Tibial nerve (tissue), 4 donors: ENCODE measurements at regions not wholly inside any gene's neighbourhood (a gene's known extent, or its start where the extent isn't known, plus 50 kb on each side); places are given as distances from the start of the nearest gene placed in this dataset.

ENCODE experiments used
- DNase-seq, 2 donors: peaks; one replicate each; pipeline ENCODE4 v3.0.0-alpha.2; 2019; ENCODE audit warnings: low spot score in 2 of 2
- H3K27ac ChIP-seq, 4 donors: fragments of 200-600 bp; sonication (generic) in 3 of 4; one replicate each; pipeline ENCODE4 v1.5.1; 2017 to 2019; ENCODE audit warnings: mild to moderate bottlenecking in 1 of 4
- H3K27me3 ChIP-seq, 2 donors: fragments of 200-600 bp; sonication (generic) in 1 of 2; one replicate each; pipeline versions ENCODE4 v1.5.1 to v1.6.0; 2017 to 2019
- H3K36me3 ChIP-seq, 3 donors: fragments of 200-600 bp; sonication (generic); one replicate each; pipeline ENCODE4 v1.5.1; 2018 to 2019
- H3K4me1 ChIP-seq, 4 donors: fragments of 200-600 bp; sonication (generic) in 3 of 4; one replicate each; pipeline ENCODE4 v1.5.1; 2017 to 2019
- H3K4me3 ChIP-seq, 4 donors: fragments of 200-600 bp; sonication (generic) in 3 of 4; one replicate each; pipeline ENCODE4 v1.5.1; 2017 to 2019; ENCODE audit warnings: mild to moderate bottlenecking in 1 of 4, moderate library complexity in 1 of 4
- H3K9me3 ChIP-seq, 4 donors: fragments of 200-600 bp; sonication (generic) in 3 of 4; one replicate each; pipeline ENCODE4 v1.5.1; 2017 to 2019
- CTCF ChIP-seq, 5 experiments: fragments of 200-600 bp in 3 of 5; fragments of 450-650 bp in 2 of 5; sonication (generic) in 3 of 5; IDR thresholded peaks; one replicate each; pipeline ENCODE4 v1.5.1; 2016 to 2019; ENCODE audit warnings: antibody characterized with exemption in 5 of 5, mild to moderate bottlenecking in 3 of 5, moderate library complexity in 2 of 5
- EP300 ChIP-seq, 2 donors: sonication (generic); formaldehyde crosslinking; IDR thresholded peaks; one replicate each; pipeline ENCODE4 v1.6.1; 2017; ENCODE audit warnings: antibody characterized with exemption in 2 of 2, mild to moderate bottlenecking in 1 of 2
- POLR2A ChIP-seq, 2 donors: fragments of 450-650 bp; IDR thresholded peaks; one replicate each; pipeline ENCODE4 v1.6.1; 2017; ENCODE audit warnings: antibody characterized with exemption in 2 of 2, mild to moderate bottlenecking in 2 of 2, moderate library complexity in 2 of 2
- WGBS, 2 donors: methylation state at CpG; one replicate each; pipeline ENCODE4 v1.1.5; 2018; 5-methylcytosine and 5-hydroxymethylcytosine counted together

- no peak for TF ChIP-seq POLR2A (IDR thresholded peaks at IDR 0.05)
- no peak for TF ChIP-seq EP300 (IDR thresholded peaks at IDR 0.05)
- TF ChIP-seq CTCF (IDR thresholded peaks at IDR 0.05): no peak
Measured at GRCh38 chr4:130534651-130535050, 1438.7 kb downstream of the C4orf33 start.

GRCh38 chr4:130542953-130543352, 1447.0 kb downstream of the C4orf33 start:
- Histone ChIP-seq H3K36me3 (no peaks in the 10 kb centered on the region), H3K4me3 (no peak overlapping the region), H3K27ac (no peak overlapping the region), H3K4me1 (no peaks in the 10 kb centered on the region), H3K9me3 (no peaks in the 10 kb centered on the region), H3K27me3 (no peaks in the 10 kb centered on the region)
- no peak for TF ChIP-seq EP300 (IDR thresholded peaks at IDR 0.05)
- no peak for TF ChIP-seq CTCF (IDR thresholded peaks at IDR 0.05)
- TF ChIP-seq POLR2A (IDR thresholded peaks at IDR 0.05): no peak
- WGBS, 2 donors: 88 to 94% methylated on average over 6 of the region's 6 CpGs
- no peak for DNase-seq

More at GRCh38 chr4:130534651-130535050, 1438.7 kb downstream of the C4orf33 start:
- Histone ChIP-seq H3K4me3 (no peak overlapping the region), H3K27me3 (no peaks in the 10 kb centered on the region), H3K27ac (no peak overlapping the region), H3K36me3 (no peaks in the 10 kb centered on the region), H3K9me3 (no peaks in the 10 kb centered on the region), H3K4me1 (no peaks in the 10 kb centered on the region)
- 89 to 94% methylated on average over 1 of the region's 1 CpG for WGBS, 2 donors
- DNase-seq: no peak

GRCh38 chr4:130545171-130545570, 1449.2 kb downstream of the C4orf33 start:
- Histone ChIP-seq H3K4me3 (no peak overlapping the region), H3K36me3 (no peaks in the 10 kb centered on the region), H3K4me1 (no peaks in the 10 kb centered on the region), H3K27me3 (no peaks in the 10 kb centered on the region), H3K27ac (no peak overlapping the region), H3K9me3 (no peaks in the 10 kb centered on the region)
- no peak for DNase-seq
- 59 to 64% methylated on average over 3 of the region's 3 CpGs for WGBS, 2 donors
- no peak for TF ChIP-seq EP300 (IDR thresholded peaks at IDR 0.05)
- no peak for TF ChIP-seq CTCF (IDR thresholded peaks at IDR 0.05)
- no peak for TF ChIP-seq POLR2A (IDR thresholded peaks at IDR 0.05)

DNA sequence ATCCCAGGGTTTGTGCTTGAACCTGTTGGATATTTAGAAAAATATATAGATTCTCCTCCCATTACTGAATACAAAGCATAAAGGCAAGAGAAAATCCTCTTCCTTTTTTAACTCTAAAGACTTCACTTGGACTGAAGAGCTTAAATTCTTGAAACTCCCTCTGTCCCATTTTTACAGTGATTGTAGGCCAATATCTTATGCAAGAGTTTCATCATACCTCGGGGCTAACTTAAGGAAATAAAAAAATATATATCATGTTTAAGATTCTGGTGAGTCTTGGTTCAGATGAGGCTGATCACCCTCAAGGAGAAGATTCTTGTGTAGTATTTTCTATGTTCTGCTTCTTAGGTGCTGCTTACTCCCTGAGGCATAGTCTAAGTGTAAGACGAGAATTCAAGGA, 1449.6 kb downstream of the C4orf33 start:
- no peaks in the 10 kb centered on the region for H3K27me3 ChIP-seq
- H3K27ac ChIP-seq: no peak overlapping the region
- TF ChIP-seq POLR2A (IDR thresholded peaks at IDR 0.05): no peak
- TF ChIP-seq EP300 (IDR thresholded peaks at IDR 0.05): no peak
- no peak for TF ChIP-seq CTCF (IDR thresholded peaks at IDR 0.05)
- no peak for DNase-seq
- no peak overlapping the region for H3K4me3 ChIP-seq
- no peaks in the 10 kb centered on the region for H3K9me3 ChIP-seq
- H3K4me1 ChIP-seq: no peaks in the 10 kb centered on the region
- 68 to 76% methylated on average over 2 of the region's 2 CpGs for WGBS, 2 donors
- H3K36me3 ChIP-seq: no peaks in the 10 kb centered on the region

DNA sequence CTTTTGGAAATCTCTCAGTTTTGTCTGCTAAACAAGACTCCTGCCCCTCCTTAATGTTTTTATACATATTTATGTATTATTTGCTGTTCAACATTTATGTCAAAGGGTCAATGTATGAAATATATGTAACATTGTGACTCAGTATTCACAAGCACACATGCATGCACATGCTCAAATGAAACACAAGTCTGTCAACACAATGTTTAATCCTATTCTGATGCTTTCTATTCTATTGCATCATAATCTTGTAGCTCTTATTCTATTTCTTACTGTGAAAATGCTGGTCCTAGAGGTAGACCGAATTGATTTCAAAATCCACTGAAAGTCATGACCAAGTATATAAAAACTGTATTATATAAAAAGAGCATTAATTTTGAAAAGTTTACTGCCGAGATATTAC, 1463.3 kb downstream of the C4orf33 start:
- Histone ChIP-seq H3K4me3 (no peak overlapping the region), H3K4me1 (peaks cover 0 to 5% (median 0%) of the 10 kb centered on the region in 4 donors), H3K27ac (no peak overlapping the region), H3K9me3 (no peaks in the 10 kb centered on the region), H3K36me3 (no peaks in the 10 kb centered on the region), H3K27me3 (no peaks in the 10 kb centered on the region)
- DNase-seq: no peak
- WGBS, 2 donors: 44 to 91% methylated on average over 2 of the region's 2 CpGs
- TF ChIP-seq POLR2A (IDR thresholded peaks at IDR 0.05): no peak
